Astrocyte of the spinal cord (primary cell): ENCODE measurements at regions not wholly inside any gene's neighbourhood (a gene's known extent, or its start where the extent isn't known, plus 50 kb on each side); places are given as distances from the start of the nearest gene placed in this dataset.
A peak's percentile ranks its signal among the peaks of the same experiment; 100 is the strongest.

ENCODE experiments used
- DNase-seq: peaks from one replicate; pipeline ENCODE4 v3.0.0; 2011; ENCODE audit warnings: low read depth, low spot score
- H3K4me3 ChIP-seq: 2 replicates; pipeline ENCODE4 v1.5.1; 2011; ENCODE audit warnings: low read depth, mild to moderate bottlenecking, low read length, moderate library complexity
- CTCF ChIP-seq: IDR thresholded peaks from 2 replicates; pipeline ENCODE4 v1.5.1; 2012; ENCODE audit warnings: low read depth, mild to moderate bottlenecking, low read length, inconsistent platforms
- in situ Hi-C: cut with HindIII; loops from 2 replicates; pipeline ENCODE4 v1.10.0; 2017; ENCODE audit warnings: low sequenced_read_pairs

GRCh38 chr2:88856409-88857135 lies 165.1 kb downstream of the RPIA start:
- H3K4me3 ChIP-seq: no peak overlapping the region
- DNase-seq: no peak
- in situ Hi-C loops: no loop called here
- TF ChIP-seq CTCF: no peak

- in situ Hi-C loops: no loop called here
- H3K4me3 ChIP-seq: no peak overlapping the region
- no peak for DNase-seq
- TF ChIP-seq CTCF: no peak
Measured at GRCh38 chr2:88857274-88857741, 165.8 kb downstream of the RPIA start.

GRCh38 chr2:88857951-88858411 lies 166.5 kb downstream of the RPIA start:
- peak; percentile 43 for DNase-seq

GRCh38 chr2:88859461-88859860 lies 168.0 kb downstream of the RPIA start:
- no peak for TF ChIP-seq CTCF
- DNase-seq: no peak
- in situ Hi-C loops: no loop called here
- H3K4me3 ChIP-seq: no peak overlapping the region

More at GRCh38 chr2:88857951-88858411, 166.5 kb downstream of the RPIA start:
- TF ChIP-seq CTCF: no peak
- no peak overlapping the region for H3K4me3 ChIP-seq
- in situ Hi-C loops: no loop called here

- in situ Hi-C loops: no loop called here
- H3K4me3 ChIP-seq: no peak overlapping the region
Measured at GRCh38 chr2:88860421-88861075, 169.1 kb downstream of the RPIA start.

GRCh38 chr2:88865801-88866371 lies 174.4 kb downstream of the RPIA start:
- in situ Hi-C loops: no loop called here
- no peak overlapping the region for H3K4me3 ChIP-seq
- TF ChIP-seq CTCF: no peak
- no peak for DNase-seq

More at GRCh38 chr2:88860421-88861075, 169.1 kb downstream of the RPIA start:
- DNase-seq: no peak
- TF ChIP-seq CTCF: no peak
